MG63 (cell line): ENCODE measurements at regions not wholly inside any gene's neighbourhood (a gene's known extent, or its start where the extent isn't known, plus 50 kb on each side); places are given as distances from the start of the nearest gene placed in this dataset.

ENCODE experiments used
- DNase-seq: peaks from one replicate; pipeline ENCODE4 v3.0.0-alpha.2; 2020
- H3K27me3 ChIP-seq: fragments of 250-450 bp; sonication (Bioruptor Pico); 2 replicates; pipeline ENCODE4 v1.5.1; 2020; ENCODE audit warnings: mild to moderate bottlenecking, moderate library complexity
- H3K36me3 ChIP-seq: fragments of 250-450 bp; sonication (Bioruptor Pico); 2 replicates; pipeline ENCODE4 v1.5.1; 2020; ENCODE audit warnings: mild to moderate bottlenecking, moderate library complexity
- H3K4me3 ChIP-seq: fragments of 250-450 bp; sonication (Bioruptor Pico); 2 replicates; pipeline ENCODE4 v1.5.1; 2020; ENCODE audit warnings: mild to moderate bottlenecking, moderate library complexity
- H3K9me3 ChIP-seq: fragments of 250-450 bp; sonication (Bioruptor Pico); 2 replicates; pipeline ENCODE4 v1.5.1; 2020; ENCODE audit warnings: mild to moderate bottlenecking, moderate library complexity

DNA sequence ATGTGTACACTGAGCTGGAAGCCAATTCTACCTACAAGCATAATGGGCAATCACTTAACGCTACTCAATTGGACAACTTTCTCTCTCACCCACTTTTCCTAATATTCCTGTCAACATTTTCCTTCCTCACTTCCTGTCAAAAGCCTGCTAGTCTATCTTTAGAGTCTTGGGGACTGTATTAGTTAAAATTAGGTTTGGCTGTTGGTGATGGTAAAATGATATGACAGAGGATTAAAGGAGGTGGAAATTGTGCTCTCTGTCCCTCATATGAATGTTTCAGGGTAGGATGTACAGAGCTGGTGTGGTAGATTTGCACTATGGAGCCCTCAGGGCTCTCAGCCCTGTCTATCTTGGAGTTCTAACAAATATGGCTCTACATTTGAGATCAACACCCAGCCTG is 129.7 kb downstream of the CEP57L1 start:
- Histone ChIP-seq H3K36me3 (no peaks in the 10 kb centered on the region), H3K4me3 (no peak overlapping the region), H3K9me3 (no peaks in the 10 kb centered on the region), H3K27me3 (no peaks in the 10 kb centered on the region)
- DNase-seq: no peak

DNA sequence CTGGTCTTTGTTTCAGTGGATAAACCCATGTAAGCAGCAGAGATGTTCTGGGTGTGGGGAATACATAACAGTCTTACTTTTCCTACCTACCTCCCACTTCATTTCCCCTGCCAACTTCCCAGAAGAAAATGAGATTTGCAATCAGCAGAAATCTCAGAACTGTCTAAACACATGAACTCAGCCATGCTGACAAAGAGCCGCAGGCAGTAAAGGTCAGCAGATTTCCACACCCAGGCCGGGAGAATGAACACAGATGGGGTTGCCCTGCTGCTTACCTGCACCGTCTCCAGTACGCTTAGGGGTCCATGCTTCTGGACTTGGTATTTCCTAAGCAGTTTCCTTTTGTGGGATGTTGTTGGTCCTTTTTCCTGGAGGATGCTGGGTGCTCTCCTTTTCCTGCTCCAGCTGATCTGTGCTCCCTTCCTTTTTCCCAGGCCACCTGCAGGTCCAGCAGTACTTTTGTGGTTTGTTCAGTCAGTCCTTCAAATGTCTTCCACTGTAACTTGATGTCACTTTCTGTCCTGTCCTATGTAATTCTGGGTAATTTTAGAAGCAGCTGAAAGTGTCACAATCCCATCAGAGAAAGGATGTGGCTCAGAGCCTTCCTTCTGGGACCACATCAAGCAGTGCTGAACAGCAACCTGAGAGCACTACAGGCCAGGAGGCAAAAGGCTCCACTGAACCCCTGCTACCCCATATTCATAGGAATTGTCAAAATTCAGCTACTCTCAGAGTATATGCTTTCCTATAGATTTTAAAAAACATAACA is 129.0 kb downstream of the CEP57L1 start:
- Histone ChIP-seq H3K27me3 (no peaks in the 10 kb centered on the region), H3K9me3 (no peaks in the 10 kb centered on the region), H3K36me3 (no peaks in the 10 kb centered on the region), H3K4me3 (no peak overlapping the region)
- DNase-seq: no peak

DNA sequence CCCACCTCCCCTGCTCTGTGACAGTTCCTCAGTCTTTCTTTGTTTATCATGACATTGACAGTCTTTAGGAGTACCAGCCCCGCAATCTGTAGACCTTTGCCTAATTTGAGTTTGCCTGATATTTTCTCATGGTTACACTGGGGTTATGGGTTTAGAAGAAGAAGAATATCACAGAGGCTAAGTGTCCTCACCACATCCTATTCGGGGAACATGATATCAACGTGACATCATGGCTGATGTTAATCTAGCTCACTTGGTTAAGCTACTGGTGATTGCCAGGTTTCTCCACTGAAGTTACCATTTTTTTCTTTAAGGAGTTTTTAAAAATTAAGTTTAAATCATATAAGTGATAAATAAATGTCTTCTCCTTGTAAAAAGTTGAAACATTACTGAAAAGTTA is 127.5 kb downstream of the CEP57L1 start:
- no peak overlapping the region for H3K4me3 ChIP-seq
- no peaks in the 10 kb centered on the region for H3K27me3 ChIP-seq

GRCh38 chr6:109221543-109222195 is 126.4 kb downstream of the CEP57L1 start:
- Histone ChIP-seq H3K4me3 (no peak overlapping the region), H3K36me3 (no peaks in the 10 kb centered on the region), H3K9me3 (no peaks in the 10 kb centered on the region), H3K27me3 (no peaks in the 10 kb centered on the region)
- DNase-seq: no peak

More for the DNA sequence above, 127.5 kb downstream of the CEP57L1 start:
- Histone ChIP-seq H3K9me3 (no peaks in the 10 kb centered on the region), H3K36me3 (no peaks in the 10 kb centered on the region)
- no peak for DNase-seq
